ENCODE measurements at regions not wholly inside any gene's neighbourhood (a gene's known extent, or its start where the extent isn't known, plus 50 kb on each side); places are given as distances from the start of the nearest gene placed in this dataset.

GRCh38 chr4:114271031-114271430, 291.6 kb upstream of the ARSJ start:
- no peak for TF ChIP-seq POLR2A (IDR thresholded peaks at IDR 0.05)
- no peak for TF ChIP-seq CTCF (IDR thresholded peaks at IDR 0.05)

Data from vagina (tissue), 2 donors.